ENCODE measurements at regions not wholly inside any gene's neighbourhood (a gene's known extent, or its start where the extent isn't known, plus 50 kb on each side); places are given as distances from the start of the nearest gene placed in this dataset.

DNA sequence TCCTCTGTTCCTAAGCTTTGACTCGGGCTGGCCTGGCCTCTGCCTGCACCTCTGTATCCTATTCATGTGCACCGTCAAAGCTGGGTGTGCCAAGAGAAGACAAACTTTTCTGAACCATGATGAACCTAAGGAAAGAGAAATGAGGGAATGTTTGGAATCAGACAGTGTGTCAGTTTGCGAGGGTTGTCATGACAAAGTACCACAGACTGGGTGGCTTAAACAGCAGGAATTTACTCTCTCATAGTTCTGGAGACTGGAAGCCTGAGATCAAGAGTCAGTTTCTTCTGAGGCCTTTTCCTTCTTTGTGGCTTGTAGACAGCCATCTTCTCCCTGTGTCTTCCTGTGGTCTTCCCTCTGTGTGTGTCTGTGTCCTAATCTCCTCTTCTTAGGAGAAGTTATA lies 129.0 kb downstream of the KATNIP start:
- DNase-seq (no peak), ATAC-seq (no peak)
- no peaks in the 10 kb centered on the region for H3K27me3 ChIP-seq
- no peaks in the 10 kb centered on the region for H3K4me1 ChIP-seq
- no peak overlapping the region for H3K4me3 ChIP-seq
- TF ChIP-seq POLR2A (IDR thresholded peaks at IDR 0.05): no peak
- TF ChIP-seq, protein P1, sequence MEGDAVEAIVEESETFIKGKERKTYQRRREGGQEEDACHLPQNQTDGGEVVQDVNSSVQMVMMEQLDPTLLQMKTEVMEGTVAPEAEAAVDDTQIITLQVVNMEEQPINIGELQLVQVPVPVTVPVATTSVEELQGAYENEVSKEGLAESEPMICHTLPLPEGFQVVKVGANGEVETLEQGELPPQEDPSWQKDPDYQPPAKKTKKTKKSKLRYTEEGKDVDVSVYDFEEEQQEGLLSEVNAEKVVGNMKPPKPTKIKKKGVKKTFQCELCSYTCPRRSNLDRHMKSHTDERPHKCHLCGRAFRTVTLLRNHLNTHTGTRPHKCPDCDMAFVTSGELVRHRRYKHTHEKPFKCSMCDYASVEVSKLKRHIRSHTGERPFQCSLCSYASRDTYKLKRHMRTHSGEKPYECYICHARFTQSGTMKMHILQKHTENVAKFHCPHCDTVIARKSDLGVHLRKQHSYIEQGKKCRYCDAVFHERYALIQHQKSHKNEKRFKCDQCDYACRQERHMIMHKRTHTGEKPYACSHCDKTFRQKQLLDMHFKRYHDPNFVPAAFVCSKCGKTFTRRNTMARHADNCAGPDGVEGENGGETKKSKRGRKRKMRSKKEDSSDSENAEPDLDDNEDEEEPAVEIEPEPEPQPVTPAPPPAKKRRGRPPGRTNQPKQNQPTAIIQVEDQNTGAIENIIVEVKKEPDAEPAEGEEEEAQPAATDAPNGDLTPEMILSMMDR (IDR thresholded peaks at IDR 0.05 in 4 of 5, conservative IDR thresholded peaks at IDR 0.05 in 1 of 5): no peak
- no peaks in the 10 kb centered on the region for H3K9me3 ChIP-seq
- in situ Hi-C loops (cut with MboI; ENCODE audit: low sequenced_read_pairs in 4 of 4): no loop called here
- H3K36me3 ChIP-seq: peaks cover 0 to 17% of the 10 kb centered on the region in 2 donors
- no peak overlapping the region for H3K27ac ChIP-seq
- intact Hi-C loops (cut with DNase I; ENCODE audit: low total_unique reads): no loop called here

DNA sequence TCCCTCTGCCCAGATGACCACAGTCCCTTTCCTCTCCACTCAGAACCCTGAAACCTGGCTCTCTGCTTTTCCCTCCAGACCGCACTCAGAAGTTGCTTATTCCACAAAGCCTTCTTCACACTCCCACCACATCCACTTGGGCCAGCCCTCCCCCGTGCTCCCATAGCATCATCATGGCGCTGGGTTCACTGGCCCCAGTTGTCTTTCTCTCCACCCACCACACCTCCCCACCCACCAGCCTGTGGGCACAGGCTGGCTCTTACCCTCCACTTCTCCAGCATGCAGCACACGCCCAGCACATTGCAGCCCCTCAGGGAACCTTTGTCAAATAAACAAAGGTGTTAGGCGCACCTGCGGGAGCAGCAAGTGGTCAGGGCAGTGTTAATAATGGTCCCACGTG lies 130.0 kb downstream of the KATNIP start:
- H3K4me1 ChIP-seq: no peaks in the 10 kb centered on the region
- TF ChIP-seq POLR2A (IDR thresholded peaks at IDR 0.05): no peak
- TF ChIP-seq, protein P1 (IDR thresholded peaks at IDR 0.05 in 4 of 5, conservative IDR thresholded peaks at IDR 0.05 in 1 of 5): no peak
- ATAC-seq (no peak), DNase-seq (no peak)
- no peaks in the 10 kb centered on the region for H3K9me3 ChIP-seq
- H3K27me3 ChIP-seq: no peaks in the 10 kb centered on the region
- peaks cover 0 to 17% of the 10 kb centered on the region in 2 donors for H3K36me3 ChIP-seq
- intact Hi-C loops (cut with DNase I; ENCODE audit: low total_unique reads): no loop called here
- no peak overlapping the region for H3K27ac ChIP-seq
- in situ Hi-C loops (cut with MboI; ENCODE audit: low sequenced_read_pairs in 4 of 4): no loop called here
- H3K4me3 ChIP-seq: no peak overlapping the region

- Histone ChIP-seq H3K27me3 (no peaks in the 10 kb centered on the region), H3K4me1 (no peaks in the 10 kb centered on the region), H3K9me3 (no peaks in the 10 kb centered on the region), H3K4me3 (no peak overlapping the region), H3K36me3 (peaks cover 0 to 17% of the 10 kb centered on the region in 2 donors), H3K27ac (no peak overlapping the region)
- TF ChIP-seq, protein P1 (IDR thresholded peaks at IDR 0.05 in 4 of 5, conservative IDR thresholded peaks at IDR 0.05 in 1 of 5): no peak
- TF ChIP-seq POLR2A (IDR thresholded peaks at IDR 0.05): no peak
- no peak for DNase-seq
- intact Hi-C loops (cut with DNase I; ENCODE audit: low total_unique reads) (no loop called here), in situ Hi-C loops (cut with MboI; ENCODE audit: low sequenced_read_pairs in 4 of 4) (no loop called here)
- no peak for ATAC-seq
These were observed 131.7 kb downstream of the KATNIP start for GRCh38 chr16:27681681-27682080.

- H3K4me1 ChIP-seq: no peaks in the 10 kb centered on the region
- H3K27me3 ChIP-seq: no peaks in the 10 kb centered on the region
- no peaks in the 10 kb centered on the region for H3K9me3 ChIP-seq
- DNase-seq (no peak), ATAC-seq (no peak)
- intact Hi-C loops (cut with DNase I; ENCODE audit: low total_unique reads): no loop called here
- in situ Hi-C loops (cut with MboI; ENCODE audit: low sequenced_read_pairs in 4 of 4): no loop called here
- no peak for TF ChIP-seq POLR2A (IDR thresholded peaks at IDR 0.05)
- TF ChIP-seq, protein P1 (IDR thresholded peaks at IDR 0.05 in 4 of 5, conservative IDR thresholded peaks at IDR 0.05 in 1 of 5): no peak
- H3K27ac ChIP-seq: no peak overlapping the region
- no peak overlapping the region for H3K4me3 ChIP-seq
- H3K36me3 ChIP-seq: peaks cover 0 to 17% of the 10 kb centered on the region in 2 donors
These were observed 134.1 kb downstream of the KATNIP start for GRCh38 chr16:27684047-27684446.

DNA sequence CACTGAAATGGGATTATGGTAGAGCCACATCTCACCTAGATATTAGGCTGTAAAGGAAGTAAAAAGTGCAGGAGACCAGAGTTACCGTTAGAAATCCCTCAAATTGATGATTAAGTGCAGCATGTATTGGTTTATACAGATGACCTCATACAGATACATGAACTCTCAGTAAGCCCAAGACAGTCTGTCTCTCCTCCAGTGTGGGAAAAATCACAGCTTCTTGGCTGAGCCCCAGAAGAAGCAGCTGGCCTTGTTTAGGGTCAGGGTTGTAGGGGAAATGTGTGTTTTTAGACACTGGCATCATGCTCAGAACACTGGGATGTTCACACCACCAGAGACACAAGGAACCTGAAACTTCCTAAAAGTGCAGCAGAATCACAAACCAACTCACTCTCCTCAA lies 135.9 kb downstream of the KATNIP start:
- H3K36me3 ChIP-seq: peaks cover 0 to 14% of the 10 kb centered on the region in 2 donors
- H3K27ac ChIP-seq: no peak overlapping the region
- no peaks in the 10 kb centered on the region for H3K9me3 ChIP-seq
- TF ChIP-seq, protein P1 (IDR thresholded peaks at IDR 0.05 in 4 of 5, conservative IDR thresholded peaks at IDR 0.05 in 1 of 5): no peak
- TF ChIP-seq POLR2A (IDR thresholded peaks at IDR 0.05): no peak
- H3K4me1 ChIP-seq: no peaks in the 10 kb centered on the region
- H3K4me3 ChIP-seq: no peak overlapping the region
- no peak for DNase-seq
- no peak for ATAC-seq
- in situ Hi-C loops (cut with MboI; ENCODE audit: low sequenced_read_pairs in 4 of 4): no loop called here
- intact Hi-C loops (cut with DNase I; ENCODE audit: low total_unique reads): no loop called here
- H3K27me3 ChIP-seq: no peaks in the 10 kb centered on the region

Data from gastrocnemius medialis (tissue), 4 donors.